PC-9 (cell line): ENCODE measurements at regions not wholly inside any gene's neighbourhood (a gene's known extent, or its start where the extent isn't known, plus 50 kb on each side); places are given as distances from the start of the nearest gene placed in this dataset.

Source experiments
- BruUV-seq: library from RNA; stranded (reverse); fragments of 400-500 nt; replicated peaks from 2 replicates; lab custom pipeline; 2021; lab: Mats Ljungman, UMichigan
- CTCF ChIA-PET: fragments of 300-600 bp; sonication (Branson Sonifier 250); formaldehyde crosslinking; loops from one replicate; lab custom pipeline; 2022; ENCODE audit warnings: antibody characterized with exemption; lab: Charles Lee
- POLR2A ChIA-PET: fragments of 300-600 bp; sonication (Branson Sonifier 250); formaldehyde crosslinking; loops from one replicate; lab custom pipeline; 2022; ENCODE audit warnings: antibody characterized with exemption; ENCODE audit not compliant: unreplicated experiment; lab: Charles Lee
- DNase-seq, 2 experiments: peaks; one replicate each; pipeline versions ENCODE4 v3.0.0 to v3.0.0-alpha.2; 2015 to 2022; ENCODE audit warnings: mixed read lengths in 1 of 2
- H2AFZ ChIP-seq: fragments of 200-600 bp; sonication (generic); 2 replicates; pipeline ENCODE4 v1.8.1; 2017; ENCODE audit warnings: antibody characterized with exemption
- H3F3A ChIP-seq: fragments of 200-600 bp; sonication (generic); 2 replicates; pipeline ENCODE4 v1.8.1; 2017; ENCODE audit warnings: antibody characterized with exemption, mild to moderate bottlenecking, low read depth; ENCODE audit not compliant: insufficient read depth
- H3K27ac ChIP-seq: fragments of 200-600 bp; sonication (generic); 2 replicates; pipeline ENCODE4 v1.6.1; 2016; ENCODE audit warnings: mixed run types
- H3K27me3 ChIP-seq: fragments of 200-600 bp; sonication (generic); 2 replicates; pipeline ENCODE4 v1.6.1; 2016; ENCODE audit warnings: low read depth, mixed run types; ENCODE audit not compliant: insufficient read depth
- H3K36me3 ChIP-seq: fragments of 200-600 bp; sonication (generic); 2 replicates; pipeline ENCODE4 v1.6.1; 2016; ENCODE audit warnings: low read depth, mixed run types
- H3K4me1 ChIP-seq: fragments of 200-600 bp; sonication (generic); replicated peaks from 2 replicates; pipeline ENCODE4 v1.6.1; 2016; ENCODE audit warnings: mixed run types; ENCODE audit not compliant: insufficient read depth
- H3K4me2 ChIP-seq: fragments of 200-600 bp; sonication (generic); 2 replicates; pipeline ENCODE4 v1.6.1; 2017; ENCODE audit warnings: mixed run types
- H3K4me3 ChIP-seq: fragments of 200-600 bp; sonication (generic); 2 replicates; pipeline ENCODE4 v1.6.1; 2016; ENCODE audit warnings: mixed run types
- H3K79me2 ChIP-seq: fragments of 200-600 bp; sonication (generic); 2 replicates; pipeline ENCODE4 v1.6.1; 2017; ENCODE audit warnings: low read depth, mixed run types
- H3K9me2 ChIP-seq: fragments of 200-600 bp; sonication (generic); 2 replicates; pipeline ENCODE4 v1.8.1; 2017; ENCODE audit warnings: mild to moderate bottlenecking; ENCODE audit not compliant: insufficient read depth
- H3K9me3 ChIP-seq: fragments of 200-600 bp; sonication (generic); 2 replicates; pipeline ENCODE4 v1.8.1; 2016; ENCODE audit warnings: low read depth; ENCODE audit not compliant: insufficient read depth
- H4K20me1 ChIP-seq: fragments of 200-600 bp; sonication (generic); 2 replicates; pipeline ENCODE4 v1.8.1; 2017; ENCODE audit not compliant: insufficient read depth
- CTCF ChIP-seq: fragments of 200-600 bp; sonication (generic); conservative IDR thresholded peaks from 2 replicates; pipeline ENCODE4 v1.6.1; 2017; ENCODE audit warnings: mixed run types, antibody characterized with exemption, mild to moderate bottlenecking, moderate library complexity
- EZH2 ChIP-seq: fragments of 200-600 bp; sonication (generic); IDR thresholded peaks from 2 replicates; pipeline ENCODE4 v1.8.0; 2017; ENCODE audit warnings: antibody characterized with exemption, low read depth
- intact Hi-C: fragments of 100-400 bp; cut with micrococcal nuclease; formaldehyde crosslinking; loops from one replicate; pipeline ENCODE4 v1.10.0; 2022; ENCODE audit not compliant: unreplicated experiment

- CTCF ChIA-PET: no interaction called here
Measured at GRCh38 chr12:42855362-42855950, 265.9 kb upstream of the PRICKLE1 start.

GRCh38 chr12:42854826-42855225 lies 265.3 kb upstream of the PRICKLE1 start:
- Histone ChIP-seq H3K9me2 (0 out of 2 replicates have a peak, but pooled peaks cover 3% of the 10 kb centered on the region), H2AFZ (no peak overlapping the region), H3K79me2 (no peaks in the 10 kb centered on the region), H3K4me2 (no peak overlapping the region), H3K4me3 (no peak overlapping the region), H3K4me1 (no peaks in the 10 kb centered on the region), H3K27me3 (no peaks in the 10 kb centered on the region), H4K20me1 (no peaks in the 10 kb centered on the region), H3F3A (no peaks in the 10 kb centered on the region), H3K9me3 (no peaks in the 10 kb centered on the region), H3K36me3 (no peaks in the 10 kb centered on the region), H3K27ac (no peak overlapping the region)
- ChIA-PET POLR2A (no interaction called here), CTCF (no interaction called here)
- no TSS peak for BruUV-seq
- intact Hi-C loops: no loop called here
- DNase-seq: no peak
- TF ChIP-seq EZH2 (no peak), CTCF (no peak)

More at GRCh38 chr12:42855362-42855950, 265.9 kb upstream of the PRICKLE1 start:
- H3K36me3 ChIP-seq: no peaks in the 10 kb centered on the region
- H3K79me2 ChIP-seq: no peaks in the 10 kb centered on the region
- 0 out of 2 replicates have a peak, but pooled peaks cover 3% of the 10 kb centered on the region for H3K9me2 ChIP-seq
- TF ChIP-seq CTCF: no peak
- no peak for TF ChIP-seq EZH2
- H4K20me1 ChIP-seq: no peaks in the 10 kb centered on the region
- no peaks in the 10 kb centered on the region for H3K9me3 ChIP-seq
- POLR2A ChIA-PET: no interaction called here
- no peak overlapping the region for H3K4me2 ChIP-seq
- no peaks in the 10 kb centered on the region for H3K4me1 ChIP-seq
- DNase-seq: no peak
- no peak overlapping the region for H3K27ac ChIP-seq
- H2AFZ ChIP-seq: no peak overlapping the region
- no peak overlapping the region for H3K4me3 ChIP-seq
- BruUV-seq: no TSS peak
- intact Hi-C loops: no loop called here
- H3F3A ChIP-seq: no peaks in the 10 kb centered on the region
- no peaks in the 10 kb centered on the region for H3K27me3 ChIP-seq

GRCh38 chr12:42854208-42854607 lies 264.7 kb upstream of the PRICKLE1 start:
- Histone ChIP-seq H3K4me3 (no peak overlapping the region), H3K79me2 (no peaks in the 10 kb centered on the region), H2AFZ (no peak overlapping the region), H3K36me3 (no peaks in the 10 kb centered on the region), H3K9me2 (0 out of 2 replicates have a peak, but pooled peaks cover 3% of the 10 kb centered on the region), H3K4me1 (no peaks in the 10 kb centered on the region), H3K9me3 (no peaks in the 10 kb centered on the region), H3F3A (no peaks in the 10 kb centered on the region), H4K20me1 (no peaks in the 10 kb centered on the region), H3K27me3 (no peaks in the 10 kb centered on the region), H3K27ac (no peak overlapping the region), H3K4me2 (no peak overlapping the region)
- CTCF ChIA-PET: no interaction called here
- POLR2A ChIA-PET: interaction anchor here (0.5 kb wide), 1 partner anchor 37 kb away, joined by 17 read pairs; no protein-coding TSS in a partner anchor
- no peak for DNase-seq
- no TSS peak for BruUV-seq
- no peak for TF ChIP-seq CTCF
- TF ChIP-seq EZH2: no peak
- intact Hi-C loops: no loop called here
